K562 (cell line): ENCODE measurements at regions not wholly inside any gene's neighbourhood (a gene's known extent, or its start where the extent isn't known, plus 50 kb on each side); places are given as distances from the start of the nearest gene placed in this dataset.

Experiments
- BHLHE40 ChIP-seq: IDR thresholded peaks from 2 replicates; pipeline ENCODE4 v1.6.1; 2011; ENCODE audit warnings: low read length, improper control_type of control experiment
- HDGF ChIP-seq: fragments of 450-650 bp; IDR thresholded peaks from 2 replicates; pipeline ENCODE4 v1.6.1; 2016
- RAD21 ChIP-seq, 2 experiments: fragments of 250-450 bp in 1 of 2; fragments of 450-650 bp in 1 of 2; sonication (Bioruptor Pico) in 1 of 2; formaldehyde crosslinking in 1 of 2; IDR thresholded peaks in 1 of 2; conservative IDR thresholded peaks in 1 of 2; 2 replicates each; pipeline versions ENCODE4 v1.4.0 to v1.8.0; 2020 to 2022; ENCODE audit warnings: mild to moderate bottlenecking in 2 of 2, moderate library complexity in 1 of 2
- SLC30A9 ChIP-seq: fragments of 250-450 bp; sonication (Bioruptor Pico); IDR thresholded peaks from 2 replicates; pipeline ENCODE4 v1.8.0; 2022; ENCODE audit warnings: mild to moderate bottlenecking, moderate library complexity
- WHSC1 ChIP-seq: IDR thresholded peaks from one replicate; pipeline ENCODE4 v1.6.1; 2012; ENCODE audit warnings: low read length, control low read depth, inconsistent platforms
- ZNF134 ChIP-seq: fragments of 250-450 bp; sonication (Bioruptor Pico); conservative IDR thresholded peaks from 2 replicates; pipeline ENCODE4 v1.4.0; 2020
- ZNF263 ChIP-seq: sonication (generic); formaldehyde crosslinking; IDR thresholded peaks from 2 replicates; pipeline ENCODE4 v1.8.0; 2022; ENCODE audit warnings: mild to moderate bottlenecking, missing genetic modification reagents, borderline replicate concordance
- ZNF274 ChIP-seq: IDR thresholded peaks from 2 replicates; pipeline ENCODE4 v1.6.1; 2011; ENCODE audit warnings: low read depth, mild to moderate bottlenecking, low read length, moderate library complexity, borderline replicate concordance
- ZZZ3 ChIP-seq: fragments of 450-650 bp; IDR thresholded peaks from 2 replicates; pipeline ENCODE4 v1.6.1; 2016; ENCODE audit warnings: antibody characterized with exemption, mild to moderate bottlenecking, moderate library complexity
- TF ChIP-seq, protein P1 (sequence below), 2 experiments: fragments of 450-650 bp; formaldehyde crosslinking in 1 of 2; IDR thresholded peaks; 2 replicates each; pipeline versions ENCODE4 v1.4.0 to v1.6.1; 2014 to 2020; ENCODE audit warnings: mild to moderate bottlenecking in 2 of 2, borderline replicate concordance in 1 of 2, low read depth in 1 of 2
- TF ChIP-seq, protein P2 (sequence below), 3 experiments: IDR thresholded peaks in 2 of 3; conservative IDR thresholded peaks in 1 of 3; 2 replicates each; pipeline ENCODE4 v1.5.1; 2011 to 2012; ENCODE audit warnings: low read length in 3 of 3, mild to moderate bottlenecking in 3 of 3, control low read depth in 2 of 3, improper control_type of control experiment in 1 of 3, inconsistent platforms in 1 of 3, low read depth in 1 of 3, mixed read lengths in 1 of 3, moderate library complexity in 1 of 3; ENCODE audit not compliant: insufficient read depth in 2 of 3

DNA sequence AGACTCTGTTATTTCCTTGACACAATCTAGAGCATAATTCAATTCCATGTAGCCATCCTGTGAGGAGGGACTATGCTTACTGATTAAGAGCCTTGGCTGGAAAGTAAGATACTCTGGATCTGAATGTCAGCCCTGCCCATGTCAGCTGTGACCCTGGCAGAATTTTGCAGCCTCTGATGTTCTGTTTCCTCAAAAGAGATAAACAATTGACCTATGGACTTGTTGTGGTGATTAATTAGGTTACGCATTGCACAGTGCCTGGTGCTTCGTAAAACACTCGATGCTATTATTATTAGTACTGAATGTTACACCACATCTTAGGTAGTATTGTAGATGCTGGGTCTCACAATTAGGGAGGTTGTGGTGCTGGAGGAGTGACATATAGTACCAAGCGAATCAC, 161.3 kb upstream of the MEIS2 start:
- TF ChIP-seq ZNF263 (CRISPR knock-in tag) (no peak), BHLHE40 (no peak), SLC30A9 (CRISPR knock-in tag) (no peak), ZZZ3 (no peak), ZNF134 (CRISPR knock-in tag) (no peak), ZNF274 (no peak), WHSC1 (no peak), RAD21 (CRISPR knock-in tag; conservative IDR thresholded peaks at IDR 0.05 in 1 of 2, IDR thresholded peaks at IDR 0.05 in 1 of 2) (no peak), HDGF (no peak)
- TF ChIP-seq, protein P1, sequence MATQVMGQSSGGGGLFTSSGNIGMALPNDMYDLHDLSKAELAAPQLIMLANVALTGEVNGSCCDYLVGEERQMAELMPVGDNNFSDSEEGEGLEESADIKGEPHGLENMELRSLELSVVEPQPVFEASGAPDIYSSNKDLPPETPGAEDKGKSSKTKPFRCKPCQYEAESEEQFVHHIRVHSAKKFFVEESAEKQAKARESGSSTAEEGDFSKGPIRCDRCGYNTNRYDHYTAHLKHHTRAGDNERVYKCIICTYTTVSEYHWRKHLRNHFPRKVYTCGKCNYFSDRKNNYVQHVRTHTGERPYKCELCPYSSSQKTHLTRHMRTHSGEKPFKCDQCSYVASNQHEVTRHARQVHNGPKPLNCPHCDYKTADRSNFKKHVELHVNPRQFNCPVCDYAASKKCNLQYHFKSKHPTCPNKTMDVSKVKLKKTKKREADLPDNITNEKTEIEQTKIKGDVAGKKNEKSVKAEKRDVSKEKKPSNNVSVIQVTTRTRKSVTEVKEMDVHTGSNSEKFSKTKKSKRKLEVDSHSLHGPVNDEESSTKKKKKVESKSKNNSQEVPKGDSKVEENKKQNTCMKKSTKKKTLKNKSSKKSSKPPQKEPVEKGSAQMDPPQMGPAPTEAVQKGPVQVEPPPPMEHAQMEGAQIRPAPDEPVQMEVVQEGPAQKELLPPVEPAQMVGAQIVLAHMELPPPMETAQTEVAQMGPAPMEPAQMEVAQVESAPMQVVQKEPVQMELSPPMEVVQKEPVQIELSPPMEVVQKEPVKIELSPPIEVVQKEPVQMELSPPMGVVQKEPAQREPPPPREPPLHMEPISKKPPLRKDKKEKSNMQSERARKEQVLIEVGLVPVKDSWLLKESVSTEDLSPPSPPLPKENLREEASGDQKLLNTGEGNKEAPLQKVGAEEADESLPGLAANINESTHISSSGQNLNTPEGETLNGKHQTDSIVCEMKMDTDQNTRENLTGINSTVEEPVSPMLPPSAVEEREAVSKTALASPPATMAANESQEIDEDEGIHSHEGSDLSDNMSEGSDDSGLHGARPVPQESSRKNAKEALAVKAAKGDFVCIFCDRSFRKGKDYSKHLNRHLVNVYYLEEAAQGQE (IDR thresholded peaks at IDR 0.05; ENCODE audit: borderline replicate concordance), result no peak
- TF ChIP-seq, protein P1 (CRISPR knock-in tag; IDR thresholded peaks at IDR 0.05; ENCODE audit: low read depth), result no peak
- TF ChIP-seq, protein P2, sequence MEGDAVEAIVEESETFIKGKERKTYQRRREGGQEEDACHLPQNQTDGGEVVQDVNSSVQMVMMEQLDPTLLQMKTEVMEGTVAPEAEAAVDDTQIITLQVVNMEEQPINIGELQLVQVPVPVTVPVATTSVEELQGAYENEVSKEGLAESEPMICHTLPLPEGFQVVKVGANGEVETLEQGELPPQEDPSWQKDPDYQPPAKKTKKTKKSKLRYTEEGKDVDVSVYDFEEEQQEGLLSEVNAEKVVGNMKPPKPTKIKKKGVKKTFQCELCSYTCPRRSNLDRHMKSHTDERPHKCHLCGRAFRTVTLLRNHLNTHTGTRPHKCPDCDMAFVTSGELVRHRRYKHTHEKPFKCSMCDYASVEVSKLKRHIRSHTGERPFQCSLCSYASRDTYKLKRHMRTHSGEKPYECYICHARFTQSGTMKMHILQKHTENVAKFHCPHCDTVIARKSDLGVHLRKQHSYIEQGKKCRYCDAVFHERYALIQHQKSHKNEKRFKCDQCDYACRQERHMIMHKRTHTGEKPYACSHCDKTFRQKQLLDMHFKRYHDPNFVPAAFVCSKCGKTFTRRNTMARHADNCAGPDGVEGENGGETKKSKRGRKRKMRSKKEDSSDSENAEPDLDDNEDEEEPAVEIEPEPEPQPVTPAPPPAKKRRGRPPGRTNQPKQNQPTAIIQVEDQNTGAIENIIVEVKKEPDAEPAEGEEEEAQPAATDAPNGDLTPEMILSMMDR (IDR thresholded peaks at IDR 0.05 in 2 of 3, conservative IDR thresholded peaks at IDR 0.05 in 1 of 3; ENCODE audit: insufficient read depth in 2 of 3, low read depth in 1 of 3, low read length in 3 of 3), result no peak
